DMS 273 (cell line): ENCODE measurements at regions not wholly inside any gene's neighbourhood (a gene's known extent, or its start where the extent isn't known, plus 50 kb on each side); places are given as distances from the start of the nearest gene placed in this dataset.

Source experiments
- DNase-seq: peaks from one replicate; lab custom pipeline; 2025; ENCODE audit not compliant: unreplicated experiment; lab: John Stamatoyannopoulos, UW

DNA sequence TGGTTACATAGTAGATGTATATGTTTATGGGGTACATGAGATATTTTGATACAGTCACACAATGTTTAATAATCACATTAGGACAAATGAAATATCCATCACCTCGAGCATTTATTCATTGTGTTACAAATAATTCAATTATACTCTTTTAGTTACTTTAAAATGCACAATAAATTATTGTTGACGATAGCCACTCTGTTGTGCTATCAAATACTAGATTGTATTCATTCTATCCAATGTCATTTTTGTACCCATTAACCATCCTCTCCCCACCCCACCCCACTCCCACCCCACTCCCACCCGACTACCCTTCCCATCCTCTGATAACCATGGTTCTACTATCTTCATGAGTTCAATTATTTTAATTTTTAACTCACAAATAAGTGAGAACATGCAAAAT is 585.4 kb downstream of the CDH26 start:
- DNase-seq = no peak

- DNase-seq = no peak
Measured at GRCh38 chr20:60553095-60553494, 594.9 kb downstream of the CDH26 start.

DNA sequence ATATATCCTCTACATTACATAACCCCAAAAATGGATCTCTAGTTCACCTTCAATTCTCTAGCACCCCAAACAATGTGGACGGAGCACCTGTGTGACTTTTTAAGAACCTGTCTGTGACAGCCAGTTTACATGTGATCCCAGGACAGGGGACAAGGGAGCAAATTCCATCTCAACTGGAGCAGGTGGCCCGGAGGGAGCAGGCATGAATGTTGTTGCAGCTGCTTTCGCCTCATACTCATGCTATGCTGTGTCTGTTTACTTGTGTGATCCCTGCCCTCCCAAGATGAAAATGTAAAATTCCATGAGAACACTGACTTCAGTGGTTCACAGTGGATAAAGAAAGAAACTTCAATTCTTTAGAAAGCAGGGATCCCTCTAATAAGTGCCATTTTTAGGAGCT is 600.3 kb downstream of the CDH26 start:
- DNase-seq = no peak

DNA sequence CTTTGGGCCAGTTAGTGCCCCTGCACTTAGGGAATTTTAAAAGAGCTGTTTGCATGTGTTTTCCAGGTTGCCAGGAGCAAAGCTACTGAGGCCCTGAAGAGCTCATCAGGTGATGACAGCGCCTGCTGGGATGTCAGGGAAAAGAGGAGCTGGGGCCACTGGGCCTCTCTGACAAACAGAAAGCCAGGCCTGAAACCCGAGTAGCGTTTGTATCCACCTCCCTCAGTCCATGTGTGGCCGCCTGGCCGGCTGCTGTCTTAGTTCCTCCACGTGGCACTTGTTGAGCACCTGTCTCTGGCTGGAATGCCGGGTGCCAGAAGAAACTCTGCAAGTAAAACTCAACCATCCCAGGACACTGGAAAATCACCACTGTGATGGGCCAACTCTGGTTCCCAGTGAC is 601.2 kb downstream of the CDH26 start:
- no peak for DNase-seq

DNA sequence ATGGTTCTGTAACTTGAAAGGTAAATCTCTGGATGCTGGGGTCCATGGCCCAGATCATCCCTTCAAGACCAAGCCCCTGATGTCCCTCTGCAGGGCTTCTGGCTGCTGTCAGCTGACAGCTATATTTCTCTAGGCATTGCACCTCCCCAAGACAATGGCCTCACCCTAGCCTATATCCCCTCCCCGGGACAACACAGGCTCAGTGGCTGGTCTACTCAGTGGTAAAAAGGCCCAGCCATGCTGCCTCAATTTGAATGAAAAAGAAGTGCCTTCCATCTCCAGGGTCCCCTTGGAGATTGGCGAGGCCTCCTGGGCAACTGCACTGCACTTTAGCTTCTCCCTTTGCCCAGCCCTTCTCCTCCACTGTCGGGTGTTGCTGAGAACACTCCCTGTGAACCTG is 602.8 kb downstream of the CDH26 start:
- no peak for DNase-seq

DNA sequence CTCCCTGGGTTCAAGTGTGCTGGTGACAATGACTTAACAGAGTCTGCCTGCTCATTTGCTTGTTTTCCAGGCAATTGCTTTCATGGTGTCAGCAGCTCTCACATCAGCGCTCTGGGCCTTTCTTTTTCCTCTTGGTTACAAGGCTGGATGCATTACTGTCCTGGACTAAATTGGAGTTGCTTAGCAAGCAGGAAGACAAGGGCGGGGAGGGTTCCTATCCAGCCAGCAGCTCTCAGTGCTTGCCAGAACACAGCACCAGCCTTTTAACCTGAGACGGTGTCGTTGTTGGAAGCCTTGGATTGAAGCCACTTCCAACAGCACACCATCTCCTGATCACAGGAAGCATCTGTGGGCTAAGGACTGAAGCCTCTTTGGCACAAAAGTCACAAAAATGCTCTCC is 606.9 kb downstream of the CDH26 start:
- no peak for DNase-seq

GRCh38 chr20:60565551-60565950 is 607.3 kb downstream of the CDH26 start:
- DNase-seq = no peak

GRCh38 chr20:60569116-60569515 is 610.9 kb downstream of the CDH26 start:
- DNase-seq = no peak

GRCh38 chr20:60570481-60571277 is 612.5 kb downstream of the CDH26 start:
- no peak for DNase-seq

- no peak for DNase-seq
Measured at GRCh38 chr20:60573003-60573680, 614.9 kb downstream of the CDH26 start.

DNA sequence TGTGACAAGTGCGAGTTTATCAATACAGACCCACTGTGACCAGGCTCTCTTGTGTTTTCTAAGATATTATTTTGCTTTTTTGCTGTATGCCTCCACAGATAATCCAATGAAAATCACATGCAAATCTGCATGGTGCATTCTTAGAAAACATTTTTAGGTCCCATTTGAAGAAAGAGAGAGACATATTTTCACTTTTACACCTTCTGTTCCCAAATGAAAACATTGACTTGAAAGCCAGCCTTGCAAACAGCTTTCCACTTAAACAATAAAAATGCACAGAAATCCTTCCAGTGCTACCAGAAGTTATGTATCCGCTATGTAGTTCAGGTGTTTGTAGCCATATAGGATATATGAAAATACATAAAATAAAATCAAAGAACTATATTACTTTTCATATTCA is 618.0 kb downstream of the CDH26 start:
- no peak for DNase-seq

DNA sequence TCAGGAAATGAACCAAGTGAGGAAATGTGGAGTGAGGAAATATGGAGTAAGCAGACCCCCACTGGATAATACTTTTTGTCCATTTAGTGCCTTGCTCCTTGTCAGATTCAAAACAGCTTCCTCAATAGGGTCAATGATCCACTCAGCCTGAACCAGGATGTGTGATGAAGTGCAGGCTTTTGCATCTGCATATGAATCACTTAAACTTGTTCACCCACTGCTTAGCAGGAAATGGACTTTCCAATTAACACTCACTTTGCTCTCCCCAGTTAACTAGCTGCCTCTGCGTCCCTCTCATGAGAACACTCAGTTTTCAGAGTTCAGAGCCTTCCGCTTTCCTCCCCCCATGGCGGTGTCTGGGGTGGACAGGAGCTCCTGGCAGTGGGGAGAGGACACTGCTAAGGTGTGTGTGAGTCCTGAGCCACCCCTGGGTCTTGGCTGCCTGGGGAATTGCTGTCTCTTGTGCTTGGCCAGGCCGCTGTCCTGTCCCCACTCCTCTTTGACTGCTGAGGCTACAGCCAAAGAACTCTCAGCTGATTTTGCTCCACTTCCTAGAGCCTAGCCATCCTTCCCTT is 621.8 kb downstream of the CDH26 start:
- DNase-seq = no peak

GRCh38 chr20:60581606-60582115 is 623.4 kb downstream of the CDH26 start:
- DNase-seq = no peak

DNA sequence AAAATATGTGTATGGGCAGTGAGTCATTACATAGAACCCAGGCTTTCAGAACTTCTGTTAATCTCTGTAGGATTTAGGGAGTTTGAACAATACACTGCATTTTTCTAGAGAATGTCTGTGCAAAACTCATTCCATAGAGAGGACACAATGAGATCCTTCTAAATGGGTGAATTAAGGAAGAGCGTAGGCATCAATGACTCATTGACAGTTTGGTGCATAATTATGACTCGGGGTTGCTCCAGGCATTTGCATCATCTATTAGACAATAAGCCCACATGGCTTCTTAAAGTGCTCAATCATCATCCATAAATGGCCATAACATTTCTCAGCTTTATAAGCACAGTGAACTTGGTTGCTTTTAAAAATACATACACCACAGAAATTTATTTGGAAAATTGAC is 625.5 kb downstream of the CDH26 start:
- DNase-seq = no peak

- DNase-seq = no peak
Measured at GRCh38 chr20:60584221-60584620, 626.0 kb downstream of the CDH26 start.

DNA sequence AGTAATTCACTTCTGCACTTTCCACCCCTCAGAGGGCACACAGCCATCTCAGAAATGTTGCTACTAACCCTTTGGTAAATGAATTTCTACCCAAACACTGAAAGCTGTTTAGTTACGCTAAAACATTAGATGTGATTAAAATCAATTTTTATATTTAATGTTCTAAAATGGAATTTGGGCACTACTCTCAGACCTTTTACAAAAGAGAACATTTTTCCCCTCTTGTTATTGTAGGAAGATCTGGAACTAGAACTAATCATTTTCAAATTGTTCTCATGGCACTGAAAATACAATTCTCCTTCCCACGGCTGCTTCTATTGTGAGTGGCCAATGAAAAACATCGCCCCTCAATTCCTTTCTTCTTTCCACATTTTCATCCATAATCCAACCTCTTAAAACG is 627.4 kb downstream of the CDH26 start:
- no peak for DNase-seq

DNA sequence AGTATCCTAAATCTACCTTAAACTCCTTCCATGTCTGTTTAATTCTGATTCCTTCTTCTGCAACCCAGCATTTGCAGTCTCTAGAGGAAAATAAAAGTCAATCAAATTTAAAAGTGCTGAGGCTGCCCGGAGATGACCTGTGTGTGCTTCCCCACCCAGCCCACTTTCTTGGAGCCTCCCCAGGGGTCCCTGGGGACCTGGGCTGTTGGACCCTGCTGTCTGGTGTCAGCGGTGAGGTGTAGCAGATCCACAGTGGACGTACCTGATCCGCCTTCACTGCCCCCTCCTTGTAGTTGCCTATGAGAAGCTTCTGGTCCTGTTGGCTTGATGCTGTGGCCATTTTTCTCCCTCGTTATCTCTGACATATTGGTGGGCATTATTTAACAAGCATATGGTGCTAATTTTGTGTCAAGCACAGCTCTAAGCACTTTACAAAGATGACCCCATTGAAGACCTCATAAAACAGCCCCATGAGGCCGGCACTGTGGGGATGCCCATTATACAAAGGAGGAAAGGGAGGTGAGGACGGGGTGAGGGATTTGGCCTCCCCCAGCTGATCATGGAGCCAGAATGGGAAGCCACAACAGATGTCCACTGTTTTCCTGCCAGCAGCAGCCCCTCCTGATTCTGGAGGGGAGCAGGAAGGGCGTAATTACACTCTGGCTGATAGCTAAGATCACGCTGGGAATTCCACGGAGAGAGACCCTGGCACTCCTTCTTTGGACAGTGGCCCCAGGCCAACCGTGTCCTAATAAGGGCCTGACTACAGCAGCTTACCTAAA is 628.2 kb downstream of the CDH26 start:
- DNase-seq = peak; percentile 74

- peak; percentile 7 for DNase-seq
Measured at GRCh38 chr20:60587986-60588385, 629.8 kb downstream of the CDH26 start.

DNA sequence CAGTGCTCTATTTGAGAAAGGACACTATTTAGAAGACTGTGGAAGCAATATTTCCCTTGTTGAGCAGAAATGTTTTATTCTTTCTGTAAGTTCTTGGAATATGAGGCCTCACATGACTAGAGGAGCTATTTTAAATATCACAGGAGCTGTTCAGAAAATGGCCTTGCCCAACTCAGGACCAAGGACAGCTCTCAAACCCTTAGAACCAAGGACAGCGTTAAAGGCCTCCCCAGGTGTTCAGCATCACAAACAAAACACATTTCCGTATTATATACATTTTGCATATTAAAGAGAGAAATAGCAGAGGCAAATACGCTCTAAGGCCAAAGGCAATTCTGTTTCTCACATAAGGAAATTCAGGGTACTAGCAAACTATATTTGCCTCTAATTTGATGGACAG is 631.4 kb downstream of the CDH26 start:
- peak; percentile 8 for DNase-seq

DNA sequence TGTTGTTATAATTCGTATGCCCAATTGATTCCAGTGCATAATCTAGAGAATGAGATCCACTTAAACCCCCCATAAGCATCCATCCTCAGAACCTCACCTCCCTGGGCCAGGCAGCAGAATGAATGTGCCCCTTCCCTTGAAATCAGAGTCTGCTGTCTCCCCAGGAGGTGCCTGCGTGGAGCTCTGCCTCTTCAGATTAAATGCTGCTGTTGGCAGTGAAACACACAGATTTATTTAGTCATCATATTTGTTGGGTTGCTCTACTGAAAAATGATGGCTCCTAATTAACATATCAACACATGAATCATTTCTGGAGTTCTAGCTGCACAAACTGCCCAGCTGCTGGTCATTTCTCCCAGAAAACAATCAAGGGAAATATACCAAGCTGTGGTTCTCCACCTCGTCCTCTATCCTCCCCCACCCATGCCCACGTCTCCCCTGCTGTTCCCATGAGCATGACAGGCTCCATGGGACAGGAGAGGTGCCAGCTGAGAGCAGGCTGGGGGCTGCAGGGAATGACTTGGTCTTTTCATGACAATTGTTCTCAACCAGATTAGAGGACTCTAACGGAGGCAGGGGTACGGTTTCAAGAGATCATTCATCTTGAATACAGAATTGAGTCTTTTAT is 633.1 kb downstream of the CDH26 start:
- DNase-seq = no peak

DNA sequence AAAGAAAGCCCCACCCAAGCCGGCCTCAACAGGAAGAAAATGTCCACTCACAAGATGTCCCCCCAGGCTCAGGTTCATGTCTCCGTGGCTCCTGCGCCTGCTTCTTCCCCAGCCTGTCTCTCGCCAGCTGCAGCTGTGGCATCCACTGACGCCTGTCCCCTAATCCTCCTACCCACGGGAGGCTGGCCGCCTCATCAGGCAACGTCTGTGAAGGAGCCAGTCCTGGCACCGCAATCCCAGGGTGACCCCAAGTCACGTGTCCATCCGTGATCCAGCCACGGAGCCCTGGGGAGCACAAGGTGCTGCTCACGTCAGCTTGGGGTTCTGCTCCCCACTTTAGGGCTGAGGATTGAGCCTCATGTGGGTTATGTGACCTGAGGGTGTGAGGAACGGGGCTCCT is 640.3 kb downstream of the CDH26 start:
- DNase-seq = no peak
